CD14-positive monocyte (primary cell): ENCODE measurements at regions not wholly inside any gene's neighbourhood (a gene's known extent, or its start where the extent isn't known, plus 50 kb on each side); places are given as distances from the start of the nearest gene placed in this dataset.

ENCODE experiments used
- DNase-seq, 3 donors: peaks; one replicate each; pipeline ENCODE4 v3.0.0-alpha.2; 2011 to 2022
- H2AFZ ChIP-seq: 2 replicates; pipeline ENCODE4 v1.6.0; 2012; ENCODE audit warnings: mild to moderate bottlenecking, low read depth, low read length, inconsistent platforms; ENCODE audit not compliant: insufficient read depth, poor library complexity, severe bottlenecking
- H3K27ac ChIP-seq, 2 donors: 1 replicate in 1 of 2; 2 replicates in 1 of 2; pipeline ENCODE4 v1.5.1; 2012 to 2013; ENCODE audit warnings: low read length in 2 of 2, control low read depth in 1 of 2, inconsistent platforms in 1 of 2, low read depth in 1 of 2, mild to moderate bottlenecking in 1 of 2
- H3K27me3 ChIP-seq, 2 donors: one replicate each; pipeline versions ENCODE4 v1.6.0 to v1.6.1; 2011 to 2013; ENCODE audit warnings: low read length in 2 of 2; ENCODE audit not compliant: control insufficient read depth in 2 of 2, insufficient read depth in 2 of 2
- H3K36me3 ChIP-seq, 2 donors: replicated peaks in 1 of 2; 1 replicate in 1 of 2; 2 replicates in 1 of 2; pipeline versions ENCODE4 v1.5.1 to v1.6.1; 2012 to 2013; ENCODE audit warnings: low read length in 2 of 2, control low read depth in 1 of 2, inconsistent platforms in 1 of 2, mild to moderate bottlenecking in 1 of 2; ENCODE audit not compliant: insufficient read depth in 2 of 2, control insufficient read depth in 1 of 2
- H3K4me1 ChIP-seq, 2 donors: 1 replicate in 1 of 2; 2 replicates in 1 of 2; pipeline versions ENCODE4 v1.5.1 to v1.6.1; 2012 to 2013; ENCODE audit warnings: low read length in 2 of 2, control low read depth in 1 of 2, inconsistent platforms in 1 of 2, mild to moderate bottlenecking in 1 of 2, moderate library complexity in 1 of 2; ENCODE audit not compliant: insufficient read depth in 2 of 2, control insufficient read depth in 1 of 2
- H3K4me2 ChIP-seq: replicated peaks from 2 replicates; pipeline ENCODE3; 2012; ENCODE audit warnings: low read length, moderate library complexity, mild to moderate bottlenecking; ENCODE audit not compliant: poor library complexity, severe bottlenecking; ENCODE audit errors: extremely low read depth
- H3K4me3 ChIP-seq, 3 experiments: fragments of 200-600 bp in 1 of 3; sonication (generic) in 1 of 3; replicated peaks in 1 of 3; 1 replicate in 2 of 3; 2 replicates in 1 of 3; pipeline ENCODE4 v1.5.1; 2011 to 2013; ENCODE audit warnings: low read length in 3 of 3, mild to moderate bottlenecking in 3 of 3, control low read depth in 2 of 3, low read depth in 2 of 3, inconsistent platforms in 1 of 3, moderate library complexity in 1 of 3
- H3K79me2 ChIP-seq: 2 replicates; pipeline ENCODE4 v1.6.0; 2012; ENCODE audit warnings: mild to moderate bottlenecking, control low read depth, inconsistent platforms, low read length, moderate library complexity; ENCODE audit not compliant: insufficient read depth
- H3K9ac ChIP-seq: 2 replicates; pipeline ENCODE4 v1.6.0; 2017; ENCODE audit warnings: low read length, mild to moderate bottlenecking; ENCODE audit not compliant: insufficient read depth, poor library complexity, severe bottlenecking
- H3K9me3 ChIP-seq, 2 donors: replicated peaks in 1 of 2; 1 replicate in 1 of 2; 2 replicates in 1 of 2; pipeline versions ENCODE4 v1.5.1 to v1.6.1; 2012 to 2013; ENCODE audit warnings: low read length in 2 of 2, control low read depth in 1 of 2; ENCODE audit not compliant: control insufficient read depth in 1 of 2, insufficient read depth in 1 of 2
- H4K20me1 ChIP-seq: 2 replicates; pipeline ENCODE4 v1.6.0; 2012; ENCODE audit warnings: mild to moderate bottlenecking, low read length, control low read depth, moderate library complexity; ENCODE audit not compliant: insufficient read depth
- H3K27ac Mint-ChIP-seq, 7 donors: one replicate each; pipeline ENCODE4 v1.8.0; 2020; ENCODE audit warnings: mild to moderate bottlenecking in 7 of 7, mixed read lengths in 7 of 7, moderate library complexity in 6 of 7, inconsistent platforms in 2 of 7
- H3K27me3 Mint-ChIP-seq, 3 donors: one replicate each; pipeline ENCODE4 v1.8.0; 2021 to 2022; ENCODE audit warnings: low read depth in 3 of 3, mild to moderate bottlenecking in 3 of 3, mixed read lengths in 3 of 3, moderate library complexity in 3 of 3, inconsistent platforms in 1 of 3
- H3K36me3 Mint-ChIP-seq, 2 donors: one replicate each; pipeline ENCODE4 v1.8.0; 2020; ENCODE audit warnings: mixed read lengths in 2 of 2, inconsistent platforms in 1 of 2, mild to moderate bottlenecking in 1 of 2
- H3K4me1 Mint-ChIP-seq: one replicate; pipeline ENCODE4 v1.8.0; 2020; ENCODE audit warnings: mild to moderate bottlenecking, mixed read lengths
- H3K4me3 Mint-ChIP-seq, 2 donors: one replicate each; pipeline ENCODE4 v1.8.0; 2020; ENCODE audit warnings: mild to moderate bottlenecking in 2 of 2, mixed read lengths in 2 of 2, moderate library complexity in 1 of 2
- H3K9me3 Mint-ChIP-seq, 7 donors: one replicate each; pipeline ENCODE4 v1.8.0; 2020 to 2022; ENCODE audit warnings: mixed read lengths in 7 of 7, mild to moderate bottlenecking in 6 of 7, moderate library complexity in 6 of 7, inconsistent platforms in 2 of 7
- WGBS: methylation state at CpG from one replicate; pipeline ENCODE4 v1.1.5; 2013; ENCODE audit warnings: missing lambda C conversion rate; ENCODE audit not compliant: insufficient coverage; 5-methylcytosine and 5-hydroxymethylcytosine counted together
- intact Hi-C, 2 donors: fragments of 100-400 bp; cut with micrococcal nuclease; formaldehyde crosslinking; loops; one replicate each; pipeline versions ENCODE4 v1.15.0 to v1.15.1; 2023
- TF ChIP-seq, protein P1 (sequence below): fragments of 200-600 bp; IDR thresholded peaks from one replicate; pipeline ENCODE4 v1.8.0; 2022; ENCODE audit warnings: antibody characterized with exemption, mild to moderate bottlenecking

DNA sequence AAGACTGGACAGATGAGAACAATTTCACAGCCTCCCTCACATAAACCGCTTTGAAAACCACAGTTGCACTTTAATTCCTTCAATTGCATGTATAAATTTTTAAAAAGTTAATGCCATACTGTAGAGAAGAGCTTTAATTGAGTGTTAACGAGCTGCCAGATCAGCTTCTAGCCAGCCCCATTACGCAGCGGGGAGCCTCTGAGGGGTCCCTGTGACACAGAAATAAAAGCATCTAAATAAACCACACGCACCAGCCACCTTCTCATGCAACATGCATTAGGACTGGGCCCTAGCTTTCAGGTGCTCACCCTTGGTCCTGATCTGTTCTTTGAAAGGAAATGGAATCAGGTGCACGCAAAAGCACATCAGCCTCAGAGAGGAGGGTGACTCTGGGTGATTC, 111.7 kb downstream of the SPATA19 start:
- no peak overlapping the region for H3K9ac ChIP-seq
- H3K9me3 ChIP-seq = peaks cover 0 to 7% of the 10 kb centered on the region in 2 donors
- no peaks in the 10 kb centered on the region for H3K36me3 ChIP-seq
- no peaks in the 10 kb centered on the region for H3K27me3 ChIP-seq
- intact Hi-C loops = no loop called here
- Mint-ChIP-seq H3K27me3 (peaks cover 0 to 1% (median 0%) of the 10 kb centered on the region in 3 donors), H3K4me1 (no peaks in the 10 kb centered on the region), H3K4me3 (no peak overlapping the region), H3K36me3 (no peaks in the 10 kb centered on the region), H3K9me3 (peaks cover 3 to 9% (median 5%) of the 10 kb centered on the region in 7 donors), H3K27ac (no peak overlapping the region)
- no peaks in the 10 kb centered on the region for H3K79me2 ChIP-seq
- H3K4me3 ChIP-seq = no peak overlapping the region
- no peak overlapping the region for H2AFZ ChIP-seq
- no peak for DNase-seq
- H3K4me2 ChIP-seq = no peak overlapping the region
- H4K20me1 ChIP-seq = no peaks in the 10 kb centered on the region
- 83% methylated on average over 1 of the region's 6 CpGs for WGBS
- TF ChIP-seq, protein P1, sequence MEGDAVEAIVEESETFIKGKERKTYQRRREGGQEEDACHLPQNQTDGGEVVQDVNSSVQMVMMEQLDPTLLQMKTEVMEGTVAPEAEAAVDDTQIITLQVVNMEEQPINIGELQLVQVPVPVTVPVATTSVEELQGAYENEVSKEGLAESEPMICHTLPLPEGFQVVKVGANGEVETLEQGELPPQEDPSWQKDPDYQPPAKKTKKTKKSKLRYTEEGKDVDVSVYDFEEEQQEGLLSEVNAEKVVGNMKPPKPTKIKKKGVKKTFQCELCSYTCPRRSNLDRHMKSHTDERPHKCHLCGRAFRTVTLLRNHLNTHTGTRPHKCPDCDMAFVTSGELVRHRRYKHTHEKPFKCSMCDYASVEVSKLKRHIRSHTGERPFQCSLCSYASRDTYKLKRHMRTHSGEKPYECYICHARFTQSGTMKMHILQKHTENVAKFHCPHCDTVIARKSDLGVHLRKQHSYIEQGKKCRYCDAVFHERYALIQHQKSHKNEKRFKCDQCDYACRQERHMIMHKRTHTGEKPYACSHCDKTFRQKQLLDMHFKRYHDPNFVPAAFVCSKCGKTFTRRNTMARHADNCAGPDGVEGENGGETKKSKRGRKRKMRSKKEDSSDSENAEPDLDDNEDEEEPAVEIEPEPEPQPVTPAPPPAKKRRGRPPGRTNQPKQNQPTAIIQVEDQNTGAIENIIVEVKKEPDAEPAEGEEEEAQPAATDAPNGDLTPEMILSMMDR = no peak
- no peak overlapping the region for H3K27ac ChIP-seq
- no peaks in the 10 kb centered on the region for H3K4me1 ChIP-seq

DNA sequence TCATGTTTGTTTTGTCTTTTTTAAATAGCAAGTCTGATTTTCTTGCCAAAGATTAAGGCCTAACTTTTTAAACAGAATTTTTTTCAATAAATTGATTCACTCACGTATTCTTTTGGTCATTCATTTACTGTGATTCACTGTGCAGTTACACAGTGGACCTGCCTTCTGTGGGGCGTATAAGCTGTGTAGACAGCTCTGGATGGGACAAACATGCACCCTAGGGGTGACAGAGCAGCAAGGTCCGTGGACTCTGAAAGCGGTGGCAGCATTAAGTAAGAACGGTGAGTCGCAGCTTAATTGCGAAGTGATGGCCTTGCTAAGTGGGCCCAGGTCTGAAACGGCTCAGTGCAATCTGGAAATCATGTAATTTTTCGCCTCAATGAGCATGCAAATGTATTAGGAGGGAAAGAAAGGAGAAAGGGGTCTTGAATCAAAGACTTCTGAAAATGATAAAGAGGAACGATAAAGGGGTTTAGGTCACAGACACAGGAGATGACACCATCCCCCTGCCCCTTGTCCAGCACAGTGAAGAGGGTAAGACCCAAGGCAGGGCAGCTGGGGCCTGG, 113.1 kb downstream of the SPATA19 start:
- Mint-ChIP-seq H3K36me3 (no peaks in the 10 kb centered on the region), H3K4me3 (no peak overlapping the region), H3K4me1 (no peaks in the 10 kb centered on the region), H3K9me3 (peaks cover 2 to 5% (median 4%) of the 10 kb centered on the region in 7 donors), H3K27me3 (peaks cover 0 to 1% (median 0%) of the 10 kb centered on the region in 3 donors), H3K27ac (no peak overlapping the region)
- Histone ChIP-seq H4K20me1 (no peaks in the 10 kb centered on the region), H2AFZ (no peak overlapping the region), H3K27ac (no peak overlapping the region), H3K36me3 (no peaks in the 10 kb centered on the region), H3K27me3 (no peaks in the 10 kb centered on the region), H3K4me2 (no peak overlapping the region), H3K79me2 (no peaks in the 10 kb centered on the region), H3K4me1 (no peaks in the 10 kb centered on the region), H3K4me3 (no peak overlapping the region), H3K9ac (no peak overlapping the region), H3K9me3 (no peaks in the 10 kb centered on the region)
- no peak for DNase-seq
- 97% methylated on average over 9 of the region's 10 CpGs for WGBS
- TF ChIP-seq, protein P1 = no peak
- intact Hi-C loops = no loop called here
